Stomach (tissue), 4 donors: ENCODE measurements at regions not wholly inside any gene's neighbourhood (a gene's known extent, or its start where the extent isn't known, plus 50 kb on each side); places are given as distances from the start of the nearest gene placed in this dataset.

Experiments used
- EP300 ChIP-seq: sonication (generic); formaldehyde crosslinking; IDR thresholded peaks from one replicate; pipeline ENCODE4 v1.6.1; 2017; ENCODE audit warnings: antibody characterized with exemption
- POLR2A ChIP-seq, 4 donors: fragments of 450-650 bp; IDR thresholded peaks; one replicate each; pipeline ENCODE4 v1.6.1; 2016; ENCODE audit warnings: antibody characterized with exemption in 4 of 4, control low read depth in 2 of 4, mild to moderate bottlenecking in 1 of 4, moderate library complexity in 1 of 4
- POLR2AphosphoS5 ChIP-seq, 3 donors: sonication (generic); formaldehyde crosslinking; IDR thresholded peaks; one replicate each; pipeline ENCODE4 v1.6.1; 2016; ENCODE audit warnings: antibody characterized with exemption in 3 of 3
- TF ChIP-seq, protein P1 (sequence below), 7 experiments: fragments of 450-650 bp in 4 of 7; fragments of 200-600 bp in 3 of 7; sonication (generic) in 3 of 7; IDR thresholded peaks; one replicate each; pipeline ENCODE4 v1.5.1; 2016 to 2019; ENCODE audit warnings: antibody characterized with exemption in 7 of 7, control low read depth in 2 of 7, mild to moderate bottlenecking in 1 of 7

- no peak for TF ChIP-seq POLR2AphosphoS5 (IDR thresholded peaks at IDR 0.05)
- no peak for TF ChIP-seq EP300
- TF ChIP-seq POLR2A (IDR thresholded peaks at IDR 0.05), result no peak
- TF ChIP-seq, protein P1, sequence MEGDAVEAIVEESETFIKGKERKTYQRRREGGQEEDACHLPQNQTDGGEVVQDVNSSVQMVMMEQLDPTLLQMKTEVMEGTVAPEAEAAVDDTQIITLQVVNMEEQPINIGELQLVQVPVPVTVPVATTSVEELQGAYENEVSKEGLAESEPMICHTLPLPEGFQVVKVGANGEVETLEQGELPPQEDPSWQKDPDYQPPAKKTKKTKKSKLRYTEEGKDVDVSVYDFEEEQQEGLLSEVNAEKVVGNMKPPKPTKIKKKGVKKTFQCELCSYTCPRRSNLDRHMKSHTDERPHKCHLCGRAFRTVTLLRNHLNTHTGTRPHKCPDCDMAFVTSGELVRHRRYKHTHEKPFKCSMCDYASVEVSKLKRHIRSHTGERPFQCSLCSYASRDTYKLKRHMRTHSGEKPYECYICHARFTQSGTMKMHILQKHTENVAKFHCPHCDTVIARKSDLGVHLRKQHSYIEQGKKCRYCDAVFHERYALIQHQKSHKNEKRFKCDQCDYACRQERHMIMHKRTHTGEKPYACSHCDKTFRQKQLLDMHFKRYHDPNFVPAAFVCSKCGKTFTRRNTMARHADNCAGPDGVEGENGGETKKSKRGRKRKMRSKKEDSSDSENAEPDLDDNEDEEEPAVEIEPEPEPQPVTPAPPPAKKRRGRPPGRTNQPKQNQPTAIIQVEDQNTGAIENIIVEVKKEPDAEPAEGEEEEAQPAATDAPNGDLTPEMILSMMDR (IDR thresholded peaks at IDR 0.05), result no peak
Measured at GRCh38 chr7:64113981-64114380, 68.7 kb downstream of the ZNF727 start.
